ENCODE measurements at regions not wholly inside any gene's neighbourhood (a gene's known extent, or its start where the extent isn't known, plus 50 kb on each side); places are given as distances from the start of the nearest gene placed in this dataset.

GRCh38 chr3:82079335-82079890 lies 318.0 kb upstream of the GBE1 start:
- no peak for DNase-seq

GRCh38 chr3:82078246-82078645 lies 316.8 kb upstream of the GBE1 start:
- DNase-seq = no peak

GRCh38 chr3:82067420-82067819 lies 306.0 kb upstream of the GBE1 start:
- no peak for DNase-seq

GRCh38 chr3:82058809-82059208 lies 297.4 kb upstream of the GBE1 start:
- no peak for DNase-seq

GRCh38 chr3:82055792-82056191 lies 294.3 kb upstream of the GBE1 start:
- no peak for DNase-seq

- DNase-seq = no peak
Measured at GRCh38 chr3:82054849-82055248, 293.4 kb upstream of the GBE1 start.

GRCh38 chr3:82053236-82053635 lies 291.8 kb upstream of the GBE1 start:
- DNase-seq = no peak

- no peak for DNase-seq
Measured at GRCh38 chr3:82050382-82050781, 288.9 kb upstream of the GBE1 start.

GRCh38 chr3:82048711-82049110 lies 287.3 kb upstream of the GBE1 start:
- no peak for DNase-seq

- DNase-seq = no peak
Measured at GRCh38 chr3:82044930-82045705, 283.7 kb upstream of the GBE1 start.

GRCh38 chr3:82038556-82038955 lies 277.1 kb upstream of the GBE1 start:
- DNase-seq = no peak

GRCh38 chr3:82033186-82033585 lies 271.7 kb upstream of the GBE1 start:
- no peak for DNase-seq

- DNase-seq = no peak
Measured at GRCh38 chr3:82031596-82031995, 270.2 kb upstream of the GBE1 start.

- DNase-seq = no peak
Measured at GRCh38 chr3:82030916-82031315, 269.5 kb upstream of the GBE1 start.

GRCh38 chr3:82022836-82023235 lies 261.4 kb upstream of the GBE1 start:
- DNase-seq = no peak

GRCh38 chr3:82020282-82020681 lies 258.8 kb upstream of the GBE1 start:
- DNase-seq = no peak

GRCh38 chr3:82015241-82015640 lies 253.8 kb upstream of the GBE1 start:
- no peak for DNase-seq

- DNase-seq = no peak
Measured at GRCh38 chr3:82012775-82013174, 251.3 kb upstream of the GBE1 start.

GRCh38 chr3:82011336-82011735 lies 249.9 kb upstream of the GBE1 start:
- no peak for DNase-seq

GRCh38 chr3:82005266-82005665 lies 243.8 kb upstream of the GBE1 start:
- no peak for DNase-seq

- no peak for DNase-seq
Measured at GRCh38 chr3:82004266-82004665, 242.8 kb upstream of the GBE1 start.

- DNase-seq = no peak
Measured at GRCh38 chr3:82002986-82003642, 241.7 kb upstream of the GBE1 start.

GRCh38 chr3:82002491-82002890 lies 241.0 kb upstream of the GBE1 start:
- DNase-seq = no peak

- DNase-seq = no peak
Measured at GRCh38 chr3:82001276-82001923, 240.0 kb upstream of the GBE1 start.
